GM12878 (cell line): ENCODE measurements at regions not wholly inside any gene's neighbourhood (a gene's known extent, or its start where the extent isn't known, plus 50 kb on each side); places are given as distances from the start of the nearest gene placed in this dataset.

Source experiments
- ATAC-seq: fragments of 200-7000 bp; cut with Tn5 transposase; 3 replicates; pipeline ENCODE4 v1.9.1; 2020; ENCODE audit warnings: mild to moderate bottlenecking, moderate library complexity
- BruUV-seq: library from RNA; stranded (reverse); fragments of 400-500 nt; replicated peaks from 2 replicates; lab custom pipeline; 2021; lab: Mats Ljungman, UMichigan
- CTCF ChIA-PET: fragments of 300-600 bp; sonication (Branson Sonifier 250); formaldehyde crosslinking; extraction: SDS; loops from one replicate; lab custom pipeline; 2021; ENCODE audit warnings: inconsistent platforms; lab: Yijun Ruan, JAX
- POLR2A ChIA-PET: fragments of 350-600 bp; formaldehyde crosslinking; extraction: SDS; loops from one replicate; lab custom pipeline; 2021; ENCODE audit warnings: inconsistent platforms; lab: Charles Lee
- RAD21 ChIA-PET: fragments of 300-600 bp; sonication (Branson Sonifier 250); formaldehyde crosslinking; loops from one replicate; lab custom pipeline; 2023; ENCODE audit warnings: antibody characterized with exemption; ENCODE audit not compliant: unreplicated experiment; lab: Charles Lee
- SMC1A ChIA-PET: fragments of 300-600 bp; sonication (Branson Sonifier 250); formaldehyde crosslinking; loops from one replicate; lab custom pipeline; 2023; ENCODE audit not compliant: unreplicated experiment, uncharacterized antibody; lab: Charles Lee
- DNase-seq: peaks from one replicate; pipeline ENCODE4 v3.0.0-alpha.2; 2011; ENCODE audit warnings: low read depth, low spot score
- FAIRE-seq: peaks from 3 replicates; lab custom pipeline; 2011; peaks lifted over from hg19 to GRCh38; lab: Jason Lieb, UNC
- H2AFZ ChIP-seq: 2 replicates; pipeline ENCODE4 v1.6.0; 2011; ENCODE audit warnings: low read depth, low read length, control low read depth; ENCODE audit not compliant: control insufficient read depth
- H3K27ac ChIP-seq: 2 replicates; pipeline ENCODE4 v1.5.1; 2011; ENCODE audit warnings: control low read depth; ENCODE audit not compliant: control insufficient read depth, insufficient read depth
- H3K27me3 ChIP-seq, 2 experiments: replicated peaks in 1 of 2; 2 replicates each; pipeline versions ENCODE4 v1.6.0 to v1.6.1; 2011; ENCODE audit warnings: low read length in 1 of 2; ENCODE audit not compliant: control insufficient read depth in 2 of 2, insufficient read depth in 2 of 2
- H3K36me3 ChIP-seq, 2 experiments: 2 replicates each; pipeline ENCODE4 v1.5.1; 2011; ENCODE audit warnings: low read length in 1 of 2; ENCODE audit not compliant: control insufficient read depth in 2 of 2, insufficient read depth in 2 of 2
- H3K4me1 ChIP-seq: 2 replicates; pipeline ENCODE4 v1.6.1; 2011; ENCODE audit warnings: mild to moderate bottlenecking, low read length, moderate library complexity, mixed read lengths; ENCODE audit not compliant: control insufficient read depth, insufficient read depth
- H3K4me2 ChIP-seq: 2 replicates; pipeline ENCODE4 v1.6.0; 2011; ENCODE audit warnings: control low read depth; ENCODE audit not compliant: control insufficient read depth, insufficient read depth
- H3K4me3 ChIP-seq: fragments of 200-600 bp; sonication (generic); 2 replicates; pipeline ENCODE4 v1.5.1; 2016
- H3K79me2 ChIP-seq: 2 replicates; pipeline ENCODE4 v1.6.0; 2011; ENCODE audit warnings: low read length; ENCODE audit not compliant: control insufficient read depth, insufficient read depth
- H3K9ac ChIP-seq: 2 replicates; pipeline ENCODE4 v1.8.0; 2011; ENCODE audit warnings: low read length, control low read depth, mixed read lengths; ENCODE audit not compliant: control insufficient read depth, insufficient read depth
- H3K9me3 ChIP-seq: replicated peaks from 3 replicates; pipeline ENCODE4 v1.5.1; 2011; ENCODE audit warnings: mild to moderate bottlenecking, low read length; ENCODE audit not compliant: control insufficient read depth, insufficient read depth
- H4K20me1 ChIP-seq: 2 replicates; pipeline ENCODE4 v1.6.0; 2011; ENCODE audit not compliant: control insufficient read depth, insufficient read depth
- CHD1 ChIP-seq: IDR thresholded peaks from 2 replicates; pipeline ENCODE4 v1.6.1; 2012; ENCODE audit warnings: low read depth, low read length, improper control_type of control experiment
- HDAC6 ChIP-seq: fragments of 200-600 bp; sonication (generic); IDR thresholded peaks from one replicate; pipeline ENCODE4 v1.8.0; 2017; ENCODE audit warnings: antibody characterized with exemption; ENCODE audit not compliant: unreplicated experiment
- JUNB ChIP-seq: IDR thresholded peaks from 2 replicates; pipeline ENCODE4 v1.6.1; 2016; ENCODE audit warnings: antibody characterized with exemption, mild to moderate bottlenecking
- MTA3 ChIP-seq: IDR thresholded peaks from 2 replicates; pipeline ENCODE4 v1.6.1; 2012; ENCODE audit warnings: low read length, inconsistent platforms, borderline replicate concordance
- PAX8 ChIP-seq: fragments of 450-650 bp; IDR thresholded peaks from 2 replicates; pipeline ENCODE4 v1.6.1; 2017; ENCODE audit warnings: mild to moderate bottlenecking, moderate library complexity
- POLR2A ChIP-seq: IDR thresholded peaks from 2 replicates; pipeline ENCODE4 v1.6.1; 2011; ENCODE audit warnings: low read depth, mild to moderate bottlenecking, low read length
- POLR2AphosphoS2 ChIP-seq: IDR thresholded peaks from 2 replicates; pipeline ENCODE4 v1.6.1; 2011; ENCODE audit warnings: low read depth, mild to moderate bottlenecking, low read length, improper control_type of control experiment, moderate library complexity
- RBBP5 ChIP-seq: fragments of 200-600 bp; sonication (generic); conservative IDR thresholded peaks from 2 replicates; pipeline ENCODE4 v1.6.1; 2016
- SIN3A ChIP-seq: IDR thresholded peaks from 2 replicates; pipeline ENCODE4 v1.6.1; 2012; ENCODE audit warnings: low read depth, low read length, improper control_type of control experiment
- SMARCA5 ChIP-seq: fragments of 450-650 bp; IDR thresholded peaks from 2 replicates; pipeline ENCODE4 v1.6.1; 2017; ENCODE audit warnings: mild to moderate bottlenecking
- SREBF2 ChIP-seq: IDR thresholded peaks from 2 replicates; pipeline ENCODE4 v1.6.1; 2012; ENCODE audit warnings: mild to moderate bottlenecking, low read length
- ZNF24 ChIP-seq: fragments of 450-650 bp; IDR thresholded peaks from 2 replicates; pipeline ENCODE4 v1.6.1; 2017; ENCODE audit warnings: antibody characterized with exemption, mild to moderate bottlenecking
- in situ Hi-C: fragments of 300-500 bp; cut with MboI; formaldehyde crosslinking; loops from 9 replicates; pipeline ENCODE4 v1.14.3; 2018; ENCODE audit warnings: mixed read lengths
- intact Hi-C: fragments of 100-400 bp; cut with micrococcal nuclease; formaldehyde crosslinking; loops from one replicate; pipeline ENCODE4 v1.14.2; 2022; ENCODE audit not compliant: unreplicated experiment
- TF ChIP-seq, protein P1 (sequence below): IDR thresholded peaks from 2 replicates; pipeline ENCODE4 v1.6.1; 2012; ENCODE audit warnings: mild to moderate bottlenecking, low read depth, low read length
- TF ChIP-seq, protein P2 (sequence below): fragments of 450-650 bp; IDR thresholded peaks from 2 replicates; pipeline ENCODE4 v1.6.1; 2016; ENCODE audit warnings: mild to moderate bottlenecking, moderate library complexity, borderline replicate concordance
- TF ChIP-seq, protein P3 (sequence below): IDR thresholded peaks from 2 replicates; pipeline ENCODE4 v1.6.1; 2011; ENCODE audit warnings: borderline replicate concordance, low read depth, mild to moderate bottlenecking, moderate library complexity, mixed read lengths, low read length; ENCODE audit not compliant: insufficient read depth; ENCODE audit errors: extremely low read length
- TF ChIP-seq, protein P4 (sequence below): fragments of 450-650 bp; IDR thresholded peaks from 2 replicates; pipeline ENCODE4 v1.6.1; 2017; ENCODE audit warnings: antibody characterized with exemption, mild to moderate bottlenecking, moderate library complexity

DNA sequence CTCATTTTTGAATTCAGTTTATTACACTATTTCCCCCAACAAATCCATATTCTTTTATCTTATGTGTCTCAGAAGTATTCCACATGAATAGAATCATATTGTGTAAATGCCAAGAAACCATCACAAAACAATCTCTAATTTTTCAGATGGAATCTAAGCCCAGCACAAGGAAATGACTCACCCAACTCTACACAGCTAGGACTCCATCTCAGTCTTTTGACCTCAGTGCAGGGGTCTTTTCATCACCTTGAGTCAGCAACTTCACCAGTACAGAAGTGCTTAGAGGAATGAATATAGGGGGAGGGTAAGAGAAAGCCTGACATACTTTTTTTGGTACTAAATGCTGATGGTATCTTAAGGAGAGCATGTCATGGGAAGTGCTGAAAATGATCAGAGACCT, 169.3 kb upstream of the LRRN1 start:
- ChIA-PET RAD21 (no interaction called here), CTCF (no interaction called here), SMC1A (no interaction called here), POLR2A (no interaction called here)
- no peak overlapping the region for H3K27ac ChIP-seq
- H2AFZ ChIP-seq, result no peak overlapping the region
- no peak overlapping the region for H3K4me2 ChIP-seq
- intact Hi-C loops (no loop called here), in situ Hi-C loops (no loop called here)
- H3K4me1 ChIP-seq, result no peaks in the 10 kb centered on the region
- no peaks in the 10 kb centered on the region for H3K27me3 ChIP-seq
- FAIRE-seq (no peak), ATAC-seq (no peak), DNase-seq (no peak)
- H3K79me2 ChIP-seq, result no peaks in the 10 kb centered on the region
- H4K20me1 ChIP-seq, result no peaks in the 10 kb centered on the region
- TF ChIP-seq, protein P1, sequence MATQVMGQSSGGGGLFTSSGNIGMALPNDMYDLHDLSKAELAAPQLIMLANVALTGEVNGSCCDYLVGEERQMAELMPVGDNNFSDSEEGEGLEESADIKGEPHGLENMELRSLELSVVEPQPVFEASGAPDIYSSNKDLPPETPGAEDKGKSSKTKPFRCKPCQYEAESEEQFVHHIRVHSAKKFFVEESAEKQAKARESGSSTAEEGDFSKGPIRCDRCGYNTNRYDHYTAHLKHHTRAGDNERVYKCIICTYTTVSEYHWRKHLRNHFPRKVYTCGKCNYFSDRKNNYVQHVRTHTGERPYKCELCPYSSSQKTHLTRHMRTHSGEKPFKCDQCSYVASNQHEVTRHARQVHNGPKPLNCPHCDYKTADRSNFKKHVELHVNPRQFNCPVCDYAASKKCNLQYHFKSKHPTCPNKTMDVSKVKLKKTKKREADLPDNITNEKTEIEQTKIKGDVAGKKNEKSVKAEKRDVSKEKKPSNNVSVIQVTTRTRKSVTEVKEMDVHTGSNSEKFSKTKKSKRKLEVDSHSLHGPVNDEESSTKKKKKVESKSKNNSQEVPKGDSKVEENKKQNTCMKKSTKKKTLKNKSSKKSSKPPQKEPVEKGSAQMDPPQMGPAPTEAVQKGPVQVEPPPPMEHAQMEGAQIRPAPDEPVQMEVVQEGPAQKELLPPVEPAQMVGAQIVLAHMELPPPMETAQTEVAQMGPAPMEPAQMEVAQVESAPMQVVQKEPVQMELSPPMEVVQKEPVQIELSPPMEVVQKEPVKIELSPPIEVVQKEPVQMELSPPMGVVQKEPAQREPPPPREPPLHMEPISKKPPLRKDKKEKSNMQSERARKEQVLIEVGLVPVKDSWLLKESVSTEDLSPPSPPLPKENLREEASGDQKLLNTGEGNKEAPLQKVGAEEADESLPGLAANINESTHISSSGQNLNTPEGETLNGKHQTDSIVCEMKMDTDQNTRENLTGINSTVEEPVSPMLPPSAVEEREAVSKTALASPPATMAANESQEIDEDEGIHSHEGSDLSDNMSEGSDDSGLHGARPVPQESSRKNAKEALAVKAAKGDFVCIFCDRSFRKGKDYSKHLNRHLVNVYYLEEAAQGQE, result no peak
- TF ChIP-seq RBBP5, result no peak
- TF ChIP-seq, protein P2, sequence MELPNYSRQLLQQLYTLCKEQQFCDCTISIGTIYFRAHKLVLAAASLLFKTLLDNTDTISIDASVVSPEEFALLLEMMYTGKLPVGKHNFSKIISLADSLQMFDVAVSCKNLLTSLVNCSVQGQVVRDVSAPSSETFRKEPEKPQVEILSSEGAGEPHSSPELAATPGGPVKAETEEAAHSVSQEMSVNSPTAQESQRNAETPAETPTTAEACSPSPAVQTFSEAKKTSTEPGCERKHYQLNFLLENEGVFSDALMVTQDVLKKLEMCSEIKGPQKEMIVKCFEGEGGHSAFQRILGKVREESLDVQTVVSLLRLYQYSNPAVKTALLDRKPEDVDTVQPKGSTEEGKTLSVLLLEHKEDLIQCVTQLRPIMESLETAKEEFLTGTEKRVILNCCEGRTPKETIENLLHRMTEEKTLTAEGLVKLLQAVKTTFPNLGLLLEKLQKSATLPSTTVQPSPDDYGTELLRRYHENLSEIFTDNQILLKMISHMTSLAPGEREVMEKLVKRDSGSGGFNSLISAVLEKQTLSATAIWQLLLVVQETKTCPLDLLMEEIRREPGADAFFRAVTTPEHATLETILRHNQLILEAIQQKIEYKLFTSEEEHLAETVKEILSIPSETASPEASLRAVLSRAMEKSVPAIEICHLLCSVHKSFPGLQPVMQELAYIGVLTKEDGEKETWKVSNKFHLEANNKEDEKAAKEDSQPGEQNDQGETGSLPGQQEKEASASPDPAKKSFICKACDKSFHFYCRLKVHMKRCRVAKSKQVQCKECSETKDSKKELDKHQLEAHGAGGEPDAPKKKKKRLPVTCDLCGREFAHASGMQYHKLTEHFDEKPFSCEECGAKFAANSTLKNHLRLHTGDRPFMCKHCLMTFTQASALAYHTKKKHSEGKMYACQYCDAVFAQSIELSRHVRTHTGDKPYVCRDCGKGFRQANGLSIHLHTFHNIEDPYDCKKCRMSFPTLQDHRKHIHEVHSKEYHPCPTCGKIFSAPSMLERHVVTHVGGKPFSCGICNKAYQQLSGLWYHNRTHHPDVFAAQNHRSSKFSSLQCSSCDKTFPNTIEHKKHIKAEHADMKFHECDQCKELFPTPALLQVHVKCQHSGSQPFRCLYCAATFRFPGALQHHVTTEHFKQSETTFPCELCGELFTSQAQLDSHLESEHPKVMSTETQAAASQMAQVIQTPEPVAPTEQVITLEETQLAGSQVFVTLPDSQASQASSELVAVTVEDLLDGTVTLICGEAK, result no peak
- no peak for TF ChIP-seq JUNB
- no peak for TF ChIP-seq SMARCA5
- no peak for TF ChIP-seq HDAC6
- TF ChIP-seq ZNF24, result no peak
- TF ChIP-seq SIN3A, result no peak
- TF ChIP-seq POLR2A, result no peak
- no peak for TF ChIP-seq SREBF2
- TF ChIP-seq, protein P3, sequence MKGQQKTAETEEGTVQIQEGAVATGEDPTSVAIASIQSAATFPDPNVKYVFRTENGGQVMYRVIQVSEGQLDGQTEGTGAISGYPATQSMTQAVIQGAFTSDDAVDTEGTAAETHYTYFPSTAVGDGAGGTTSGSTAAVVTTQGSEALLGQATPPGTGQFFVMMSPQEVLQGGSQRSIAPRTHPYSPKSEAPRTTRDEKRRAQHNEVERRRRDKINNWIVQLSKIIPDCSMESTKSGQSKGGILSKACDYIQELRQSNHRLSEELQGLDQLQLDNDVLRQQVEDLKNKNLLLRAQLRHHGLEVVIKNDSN, result no peak
- no peak for TF ChIP-seq PAX8
- no peak for TF ChIP-seq POLR2AphosphoS2
- TF ChIP-seq, protein P4, sequence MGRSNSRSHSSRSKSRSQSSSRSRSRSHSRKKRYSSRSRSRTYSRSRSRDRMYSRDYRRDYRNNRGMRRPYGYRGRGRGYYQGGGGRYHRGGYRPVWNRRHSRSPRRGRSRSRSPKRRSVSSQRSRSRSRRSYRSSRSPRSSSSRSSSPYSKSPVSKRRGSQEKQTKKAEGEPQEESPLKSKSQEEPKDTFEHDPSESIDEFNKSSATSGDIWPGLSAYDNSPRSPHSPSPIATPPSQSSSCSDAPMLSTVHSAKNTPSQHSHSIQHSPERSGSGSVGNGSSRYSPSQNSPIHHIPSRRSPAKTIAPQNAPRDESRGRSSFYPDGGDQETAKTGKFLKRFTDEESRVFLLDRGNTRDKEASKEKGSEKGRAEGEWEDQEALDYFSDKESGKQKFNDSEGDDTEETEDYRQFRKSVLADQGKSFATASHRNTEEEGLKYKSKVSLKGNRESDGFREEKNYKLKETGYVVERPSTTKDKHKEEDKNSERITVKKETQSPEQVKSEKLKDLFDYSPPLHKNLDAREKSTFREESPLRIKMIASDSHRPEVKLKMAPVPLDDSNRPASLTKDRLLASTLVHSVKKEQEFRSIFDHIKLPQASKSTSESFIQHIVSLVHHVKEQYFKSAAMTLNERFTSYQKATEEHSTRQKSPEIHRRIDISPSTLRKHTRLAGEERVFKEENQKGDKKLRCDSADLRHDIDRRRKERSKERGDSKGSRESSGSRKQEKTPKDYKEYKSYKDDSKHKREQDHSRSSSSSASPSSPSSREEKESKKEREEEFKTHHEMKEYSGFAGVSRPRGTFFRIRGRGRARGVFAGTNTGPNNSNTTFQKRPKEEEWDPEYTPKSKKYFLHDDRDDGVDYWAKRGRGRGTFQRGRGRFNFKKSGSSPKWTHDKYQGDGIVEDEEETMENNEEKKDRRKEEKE, result no peak
- no peak for TF ChIP-seq MTA3
- no peak for TF ChIP-seq CHD1
- no peak overlapping the region for H3K4me3 ChIP-seq
- no peaks in the 10 kb centered on the region for H3K9me3 ChIP-seq
- BruUV-seq, result no TSS peak
- H3K36me3 ChIP-seq, result no peaks in the 10 kb centered on the region
- no peak overlapping the region for H3K9ac ChIP-seq
